Liver (tissue), 8 donors: ENCODE measurements at regions not wholly inside any gene's neighbourhood (a gene's known extent, or its start where the extent isn't known, plus 50 kb on each side); places are given as distances from the start of the nearest gene placed in this dataset.

Experiments used
- DNase-seq: peaks from one replicate; pipeline ENCODE4 v3.0.0-alpha.2; 2017; ENCODE audit warnings: low spot score
- H3K27ac ChIP-seq, 2 donors: one replicate each; pipeline ENCODE4 v1.7.0; 2013; ENCODE audit warnings: inconsistent platforms in 2 of 2, low read length in 2 of 2, control low read depth in 1 of 2, low read depth in 1 of 2, mild to moderate bottlenecking in 1 of 2
- H3K27me3 ChIP-seq, 4 donors: one replicate each; pipeline versions ENCODE4 v1.6.1 to v1.7.0; 2013; ENCODE audit warnings: low read length in 3 of 4, inconsistent platforms in 1 of 4, mild to moderate bottlenecking in 1 of 4, moderate library complexity in 1 of 4; ENCODE audit not compliant: control insufficient read depth in 4 of 4, insufficient read depth in 4 of 4
- H3K36me3 ChIP-seq, 4 donors: one replicate each; pipeline versions ENCODE4 v1.6.1 to v1.7.0; 2013; ENCODE audit warnings: low read length in 3 of 4, mild to moderate bottlenecking in 3 of 4, low read depth in 1 of 4, moderate library complexity in 1 of 4; ENCODE audit not compliant: control insufficient read depth in 4 of 4, insufficient read depth in 3 of 4
- H3K4me1 ChIP-seq, 4 donors: one replicate each; pipeline versions ENCODE4 v1.6.1 to v1.7.0; 2013; ENCODE audit warnings: low read length in 3 of 4, mild to moderate bottlenecking in 3 of 4, moderate library complexity in 1 of 4; ENCODE audit not compliant: control insufficient read depth in 4 of 4, insufficient read depth in 4 of 4
- H3K4me3 ChIP-seq, 3 donors: one replicate each; pipeline versions ENCODE4 v1.6.1 to v1.7.0; 2013; ENCODE audit warnings: low read length in 3 of 3, control low read depth in 1 of 3, low read depth in 1 of 3, mild to moderate bottlenecking in 1 of 3
- H3K9ac ChIP-seq, 2 donors: one replicate each; pipeline ENCODE4 v1.7.0; 2013; ENCODE audit warnings: low read length in 2 of 2, mild to moderate bottlenecking in 2 of 2, moderate library complexity in 2 of 2, control low read depth in 1 of 2, low read depth in 1 of 2
- H3K9me3 ChIP-seq, 4 donors: one replicate each; pipeline versions ENCODE4 v1.6.1 to v1.7.0; 2013; ENCODE audit warnings: low read length in 3 of 4; ENCODE audit not compliant: control insufficient read depth in 4 of 4
- EGR1 ChIP-seq, 2 donors: IDR thresholded peaks; 2 replicates each; pipeline ENCODE4 v1.6.1; 2016 to 2018; ENCODE audit warnings: antibody characterized with exemption in 2 of 2, low read depth in 2 of 2
- FOXA1 ChIP-seq: IDR thresholded peaks from 2 replicates; pipeline ENCODE4 v1.6.1; 2016; ENCODE audit warnings: antibody characterized with exemption
- FOXA2 ChIP-seq: IDR thresholded peaks from 2 replicates; pipeline ENCODE4 v1.6.1; 2016; ENCODE audit warnings: antibody characterized with exemption
- GABPA ChIP-seq, 2 donors: IDR thresholded peaks in 1 of 2; conservative IDR thresholded peaks in 1 of 2; 2 replicates each; pipeline ENCODE4 v1.6.1; 2016; ENCODE audit warnings: antibody characterized with exemption in 2 of 2, mild to moderate bottlenecking in 1 of 2, moderate library complexity in 1 of 2
- HNF4A ChIP-seq, 2 donors: conservative IDR thresholded peaks; 2 replicates each; pipeline ENCODE4 v1.6.1; 2016; ENCODE audit warnings: antibody characterized with exemption in 2 of 2, mild to moderate bottlenecking in 2 of 2
- HNF4G ChIP-seq: IDR thresholded peaks from 2 replicates; pipeline ENCODE4 v1.6.1; 2016; ENCODE audit warnings: antibody characterized with exemption
- JUND ChIP-seq, 2 donors: IDR thresholded peaks; 2 replicates each; pipeline ENCODE4 v1.6.1; 2016; ENCODE audit warnings: antibody characterized with exemption in 2 of 2
- NR2F2 ChIP-seq: IDR thresholded peaks from 2 replicates; pipeline ENCODE4 v1.6.1; 2016; ENCODE audit warnings: antibody characterized with exemption
- RAD21 ChIP-seq, 2 donors: IDR thresholded peaks; 2 replicates each; pipeline ENCODE4 v1.6.1; 2016; ENCODE audit warnings: antibody characterized with exemption in 2 of 2, mild to moderate bottlenecking in 2 of 2
- RXRA ChIP-seq, 2 donors: IDR thresholded peaks; 2 replicates each; pipeline ENCODE4 v1.6.1; 2017 to 2018; ENCODE audit warnings: antibody characterized with exemption in 2 of 2, mild to moderate bottlenecking in 1 of 2
- SP1 ChIP-seq: IDR thresholded peaks from 2 replicates; pipeline ENCODE4 v1.6.1; 2018; ENCODE audit warnings: antibody characterized with exemption, mild to moderate bottlenecking
- TAF1 ChIP-seq: conservative IDR thresholded peaks from 2 replicates; pipeline ENCODE4 v1.6.1; 2016; ENCODE audit warnings: antibody characterized with exemption, mild to moderate bottlenecking
- YY1 ChIP-seq: IDR thresholded peaks from 2 replicates; pipeline ENCODE4 v1.6.1; 2016; ENCODE audit warnings: antibody characterized with exemption, mild to moderate bottlenecking
- WGBS: extraction: QIAGEN DNeasy Blood & Tissue Kit; methylation state at CpG from one replicate; pipeline ENCODE4 v1.1.7; 2013; 5-methylcytosine and 5-hydroxymethylcytosine counted together
- TF ChIP-seq, protein P1 (sequence below): fragments of 150-350 bp; IDR thresholded peaks from 2 replicates; pipeline ENCODE4 v1.5.1; 2017; ENCODE audit warnings: improper control_type of control experiment, low read depth, low read length; ENCODE audit not compliant: missing input control
- TF ChIP-seq, protein P2 (sequence below): IDR thresholded peaks from 2 replicates; pipeline ENCODE4 v1.6.1; 2016; ENCODE audit warnings: antibody characterized with exemption
- TF ChIP-seq, protein P3 (sequence below): IDR thresholded peaks from 2 replicates; pipeline ENCODE4 v1.6.1; 2016; ENCODE audit warnings: antibody characterized with exemption, mild to moderate bottlenecking
- TF ChIP-seq, protein P4 (sequence below): IDR thresholded peaks from 2 replicates; pipeline ENCODE4 v1.6.1; 2016; ENCODE audit warnings: antibody characterized with exemption
- TF ChIP-seq, protein P5 (sequence below): IDR thresholded peaks from 2 replicates; pipeline ENCODE4 v1.6.1; 2016; ENCODE audit warnings: antibody characterized with exemption
- donor health status: healthy.
- donor health status: healthy.
- donor health status: healthy.
- donor health status: healthy.
- donor health status: healthy.

DNA sequence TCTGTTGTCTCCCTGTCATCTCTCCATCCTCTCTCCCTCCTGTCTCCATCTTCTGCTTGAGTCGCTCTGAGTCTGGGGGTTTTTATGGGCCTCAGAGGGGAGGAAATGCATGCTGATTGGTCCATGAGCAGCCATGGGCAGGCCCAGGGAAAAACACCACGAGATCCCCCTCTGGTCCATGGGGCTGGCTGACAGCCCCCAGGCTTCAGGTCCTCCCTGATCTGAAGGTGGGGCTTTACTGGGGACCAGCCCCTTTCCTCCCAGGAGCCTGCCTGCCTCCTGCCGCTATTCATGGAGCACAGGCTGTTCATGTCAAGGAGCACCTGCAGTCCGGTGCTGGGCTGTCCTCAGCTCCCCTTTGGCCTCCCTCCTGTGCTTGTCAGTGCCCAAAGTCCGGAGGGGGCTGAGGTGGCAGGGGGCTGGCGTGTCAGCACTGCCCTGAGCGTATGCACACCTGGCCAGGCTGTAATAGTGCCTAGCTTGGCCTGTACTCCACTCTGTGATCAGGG lies 59.6 kb upstream of the DLX2 start:
- Histone ChIP-seq H3K27ac (no peak overlapping the region), H3K4me1 (no peaks in the 10 kb centered on the region), H3K9ac (no peak overlapping the region), H3K36me3 (no peaks in the 10 kb centered on the region), H3K4me3 (no peak overlapping the region), H3K9me3 (no peaks in the 10 kb centered on the region), H3K27me3 (no peaks in the 10 kb centered on the region)
- 84% methylated on average over 7 of the region's 7 CpGs for WGBS
- TF ChIP-seq HNF4G (no peak), TAF1 (no peak), JUND (IDR thresholded peaks at IDR 0.05) (no peak), NR2F2 (no peak), EGR1 (IDR thresholded peaks at IDR 0.05; ENCODE audit: low read depth in 2 of 2) (no peak), HNF4A (conservative IDR thresholded peaks at IDR 0.05) (no peak), YY1 (no peak), GABPA (IDR thresholded peaks at IDR 0.05 in 1 of 2, conservative IDR thresholded peaks at IDR 0.05 in 1 of 2) (no peak), FOXA2 (no peak), FOXA1 (no peak), SP1 (no peak), RXRA (IDR thresholded peaks at IDR 0.05) (no peak), RAD21 (IDR thresholded peaks at IDR 0.05) (no peak)
- TF ChIP-seq, protein P1, sequence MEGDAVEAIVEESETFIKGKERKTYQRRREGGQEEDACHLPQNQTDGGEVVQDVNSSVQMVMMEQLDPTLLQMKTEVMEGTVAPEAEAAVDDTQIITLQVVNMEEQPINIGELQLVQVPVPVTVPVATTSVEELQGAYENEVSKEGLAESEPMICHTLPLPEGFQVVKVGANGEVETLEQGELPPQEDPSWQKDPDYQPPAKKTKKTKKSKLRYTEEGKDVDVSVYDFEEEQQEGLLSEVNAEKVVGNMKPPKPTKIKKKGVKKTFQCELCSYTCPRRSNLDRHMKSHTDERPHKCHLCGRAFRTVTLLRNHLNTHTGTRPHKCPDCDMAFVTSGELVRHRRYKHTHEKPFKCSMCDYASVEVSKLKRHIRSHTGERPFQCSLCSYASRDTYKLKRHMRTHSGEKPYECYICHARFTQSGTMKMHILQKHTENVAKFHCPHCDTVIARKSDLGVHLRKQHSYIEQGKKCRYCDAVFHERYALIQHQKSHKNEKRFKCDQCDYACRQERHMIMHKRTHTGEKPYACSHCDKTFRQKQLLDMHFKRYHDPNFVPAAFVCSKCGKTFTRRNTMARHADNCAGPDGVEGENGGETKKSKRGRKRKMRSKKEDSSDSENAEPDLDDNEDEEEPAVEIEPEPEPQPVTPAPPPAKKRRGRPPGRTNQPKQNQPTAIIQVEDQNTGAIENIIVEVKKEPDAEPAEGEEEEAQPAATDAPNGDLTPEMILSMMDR = no peak
- TF ChIP-seq, protein P2, sequence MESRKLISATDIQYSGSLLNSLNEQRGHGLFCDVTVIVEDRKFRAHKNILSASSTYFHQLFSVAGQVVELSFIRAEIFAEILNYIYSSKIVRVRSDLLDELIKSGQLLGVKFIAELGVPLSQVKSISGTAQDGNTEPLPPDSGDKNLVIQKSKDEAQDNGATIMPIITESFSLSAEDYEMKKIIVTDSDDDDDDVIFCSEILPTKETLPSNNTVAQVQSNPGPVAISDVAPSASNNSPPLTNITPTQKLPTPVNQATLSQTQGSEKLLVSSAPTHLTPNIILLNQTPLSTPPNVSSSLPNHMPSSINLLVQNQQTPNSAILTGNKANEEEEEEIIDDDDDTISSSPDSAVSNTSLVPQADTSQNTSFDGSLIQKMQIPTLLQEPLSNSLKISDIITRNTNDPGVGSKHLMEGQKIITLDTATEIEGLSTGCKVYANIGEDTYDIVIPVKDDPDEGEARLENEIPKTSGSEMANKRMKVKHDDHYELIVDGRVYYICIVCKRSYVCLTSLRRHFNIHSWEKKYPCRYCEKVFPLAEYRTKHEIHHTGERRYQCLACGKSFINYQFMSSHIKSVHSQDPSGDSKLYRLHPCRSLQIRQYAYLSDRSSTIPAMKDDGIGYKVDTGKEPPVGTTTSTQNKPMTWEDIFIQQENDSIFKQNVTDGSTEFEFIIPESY = no peak
- TF ChIP-seq, protein P3, sequence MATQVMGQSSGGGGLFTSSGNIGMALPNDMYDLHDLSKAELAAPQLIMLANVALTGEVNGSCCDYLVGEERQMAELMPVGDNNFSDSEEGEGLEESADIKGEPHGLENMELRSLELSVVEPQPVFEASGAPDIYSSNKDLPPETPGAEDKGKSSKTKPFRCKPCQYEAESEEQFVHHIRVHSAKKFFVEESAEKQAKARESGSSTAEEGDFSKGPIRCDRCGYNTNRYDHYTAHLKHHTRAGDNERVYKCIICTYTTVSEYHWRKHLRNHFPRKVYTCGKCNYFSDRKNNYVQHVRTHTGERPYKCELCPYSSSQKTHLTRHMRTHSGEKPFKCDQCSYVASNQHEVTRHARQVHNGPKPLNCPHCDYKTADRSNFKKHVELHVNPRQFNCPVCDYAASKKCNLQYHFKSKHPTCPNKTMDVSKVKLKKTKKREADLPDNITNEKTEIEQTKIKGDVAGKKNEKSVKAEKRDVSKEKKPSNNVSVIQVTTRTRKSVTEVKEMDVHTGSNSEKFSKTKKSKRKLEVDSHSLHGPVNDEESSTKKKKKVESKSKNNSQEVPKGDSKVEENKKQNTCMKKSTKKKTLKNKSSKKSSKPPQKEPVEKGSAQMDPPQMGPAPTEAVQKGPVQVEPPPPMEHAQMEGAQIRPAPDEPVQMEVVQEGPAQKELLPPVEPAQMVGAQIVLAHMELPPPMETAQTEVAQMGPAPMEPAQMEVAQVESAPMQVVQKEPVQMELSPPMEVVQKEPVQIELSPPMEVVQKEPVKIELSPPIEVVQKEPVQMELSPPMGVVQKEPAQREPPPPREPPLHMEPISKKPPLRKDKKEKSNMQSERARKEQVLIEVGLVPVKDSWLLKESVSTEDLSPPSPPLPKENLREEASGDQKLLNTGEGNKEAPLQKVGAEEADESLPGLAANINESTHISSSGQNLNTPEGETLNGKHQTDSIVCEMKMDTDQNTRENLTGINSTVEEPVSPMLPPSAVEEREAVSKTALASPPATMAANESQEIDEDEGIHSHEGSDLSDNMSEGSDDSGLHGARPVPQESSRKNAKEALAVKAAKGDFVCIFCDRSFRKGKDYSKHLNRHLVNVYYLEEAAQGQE = no peak
- TF ChIP-seq, protein P4, sequence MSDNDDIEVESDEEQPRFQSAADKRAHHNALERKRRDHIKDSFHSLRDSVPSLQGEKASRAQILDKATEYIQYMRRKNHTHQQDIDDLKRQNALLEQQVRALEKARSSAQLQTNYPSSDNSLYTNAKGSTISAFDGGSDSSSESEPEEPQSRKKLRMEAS = no peak
- TF ChIP-seq, protein P5, sequence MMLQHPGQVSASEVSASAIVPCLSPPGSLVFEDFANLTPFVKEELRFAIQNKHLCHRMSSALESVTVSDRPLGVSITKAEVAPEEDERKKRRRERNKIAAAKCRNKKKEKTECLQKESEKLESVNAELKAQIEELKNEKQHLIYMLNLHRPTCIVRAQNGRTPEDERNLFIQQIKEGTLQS = no peak
- no peak for DNase-seq
